HFFc6 (cell line): ENCODE measurements at regions not wholly inside any gene's neighbourhood (a gene's known extent, or its start where the extent isn't known, plus 50 kb on each side); places are given as distances from the start of the nearest gene placed in this dataset.
"Not testable (repeated sequence)": the region's sequence is repeated elsewhere in the genome, so short reads cannot be mapped to it uniquely, and the experiment has no call there.

Experiments
- DNase-seq: peaks from one replicate; pipeline ENCODE4 v3.0.0-alpha.2; 2018
- H3K27ac Mint-ChIP-seq: 2 replicates; pipeline ENCODE4 v1.8.0; 2020; ENCODE audit warnings: mild to moderate bottlenecking, mixed read lengths
- H3K27me3 Mint-ChIP-seq: 2 replicates; pipeline ENCODE4 v1.8.0; 2021; ENCODE audit warnings: mild to moderate bottlenecking, moderate library complexity, mixed read lengths; ENCODE audit not compliant: insufficient read depth
- H3K36me3 Mint-ChIP-seq: 2 replicates; pipeline ENCODE4 v1.8.0; 2021; ENCODE audit warnings: low read depth, mixed read lengths
- H3K4me1 Mint-ChIP-seq: 2 replicates; pipeline ENCODE4 v1.8.0; 2020; ENCODE audit warnings: low read depth, mixed read lengths
- H3K4me3 Mint-ChIP-seq: 2 replicates; pipeline ENCODE4 v1.8.0; 2020; ENCODE audit warnings: mild to moderate bottlenecking, moderate library complexity, mixed read lengths
- H3K9me3 Mint-ChIP-seq: 2 replicates; pipeline ENCODE4 v1.8.0; 2020; ENCODE audit warnings: mild to moderate bottlenecking, mixed read lengths
- CTCF ChIP-seq: fragments of 200-600 bp; sonication (generic); IDR thresholded peaks from 2 replicates; pipeline ENCODE4 v1.5.0; 2021; ENCODE audit warnings: antibody characterized with exemption, mild to moderate bottlenecking

GRCh38 chr22:46047841-46048595 lies 71.1 kb upstream of the WNT7B start:
- Mint-ChIP-seq H3K4me1 (peaks cover 40% of the 10 kb centered on the region), H3K27me3 (no peaks in the 10 kb centered on the region; the same call in 1 of the 2 replicates), H3K9me3 (no peaks in the 10 kb centered on the region), H3K36me3 (no peaks in the 10 kb centered on the region; the same call in 1 of the 2 replicates), H3K27ac (no peak overlapping the region), H3K4me3 (no peak overlapping the region)
- DNase-seq, result no peak
- TF ChIP-seq CTCF, result no peak

GRCh38 chr22:46048661-46049060 lies 71.7 kb upstream of the WNT7B start:
- not testable (repeated sequence) for DNase-seq, H3K27ac Mint-ChIP-seq, H3K36me3 Mint-ChIP-seq, H3K9me3 Mint-ChIP-seq, H3K4me3 Mint-ChIP-seq, H3K27me3 Mint-ChIP-seq
- peaks cover 39% of the 10 kb centered on the region for H3K4me1 Mint-ChIP-seq

GRCh38 chr22:46049726-46050450 lies 72.9 kb upstream of the WNT7B start:
- Mint-ChIP-seq H3K27ac (no peak overlapping the region), H3K36me3 (no peaks in the 10 kb centered on the region; the same call in 1 of the 2 replicates), H3K27me3 (peaks cover 3% of the 10 kb centered on the region), H3K4me3 (no peak overlapping the region), H3K4me1 (peaks cover 37% of the 10 kb centered on the region), H3K9me3 (no peaks in the 10 kb centered on the region)
- DNase-seq, result no peak
- TF ChIP-seq CTCF, result no peak

GRCh38 chr22:46050451-46050845 lies 73.5 kb upstream of the WNT7B start:
- no peak overlapping the region for H3K27ac Mint-ChIP-seq
- H3K4me1 Mint-ChIP-seq, result peaks cover 42% of the 10 kb centered on the region
- H3K4me3 Mint-ChIP-seq, result no peak overlapping the region
- H3K27me3 Mint-ChIP-seq, result peaks cover 3% of the 10 kb centered on the region
- no peak for TF ChIP-seq CTCF
- H3K9me3 Mint-ChIP-seq, result no peaks in the 10 kb centered on the region
- no peak for DNase-seq
- H3K36me3 Mint-ChIP-seq, result no peaks in the 10 kb centered on the region; the same call in 1 of the 2 replicates

GRCh38 chr22:46050916-46051614 lies 74.1 kb upstream of the WNT7B start:
- Mint-ChIP-seq H3K9me3 (no peaks in the 10 kb centered on the region), H3K27me3 (peaks cover 3% of the 10 kb centered on the region), H3K36me3 (no peaks in the 10 kb centered on the region; the same call in 1 of the 2 replicates), H3K4me3 (no peak overlapping the region), H3K4me1 (peaks cover 42% of the 10 kb centered on the region), H3K27ac (peak overlapping the region; percentile 91; the same call in 1 of the 2 replicates)
- DNase-seq, result no peak
- no peak for TF ChIP-seq CTCF
